OCI-LY1 (cell line): ENCODE measurements at regions not wholly inside any gene's neighbourhood (a gene's known extent, or its start where the extent isn't known, plus 50 kb on each side); places are given as distances from the start of the nearest gene placed in this dataset.

Experiments
- H2AFZ ChIP-seq: fragments of 200-600 bp; sonication (generic), shearing (Covaris generic); 2 replicates; pipeline ENCODE4 v1.6.0; 2014; ENCODE audit warnings: antibody characterized with exemption, mild to moderate bottlenecking, low read length
- H3F3A ChIP-seq: fragments of 200-600 bp; sonication (generic), shearing (Covaris generic); 2 replicates; pipeline ENCODE4 v1.6.0; 2014; ENCODE audit warnings: mild to moderate bottlenecking, antibody characterized with exemption, low read length, moderate library complexity; ENCODE audit not compliant: insufficient read depth
- H3K27ac ChIP-seq: fragments of 200-600 bp; sonication (generic); 2 replicates; pipeline ENCODE4 v1.5.1; 2014; ENCODE audit warnings: low read length, mixed run types, mild to moderate bottlenecking, low read depth; ENCODE audit not compliant: poor library complexity, severe bottlenecking
- H3K27me3 ChIP-seq: fragments of 200-600 bp; sonication (generic); 2 replicates; pipeline ENCODE4 v1.6.0; 2014; ENCODE audit warnings: antibody characterized with exemption, mild to moderate bottlenecking, low read length, moderate library complexity; ENCODE audit not compliant: insufficient read depth
- H3K36me3 ChIP-seq: fragments of 200-600 bp; sonication (generic); 2 replicates; pipeline ENCODE4 v1.6.1; 2014; ENCODE audit warnings: mild to moderate bottlenecking, antibody characterized with exemption, low read length, moderate library complexity, mixed read lengths; ENCODE audit not compliant: insufficient read depth
- H3K4me1 ChIP-seq: fragments of 200-600 bp; sonication (generic); 2 replicates; pipeline ENCODE4 v1.5.1; 2014; ENCODE audit warnings: mild to moderate bottlenecking, low read length, moderate library complexity; ENCODE audit not compliant: insufficient read depth, severe bottlenecking
- H3K4me2 ChIP-seq: fragments of 200-600 bp; sonication (generic), shearing (Covaris generic); 2 replicates; pipeline ENCODE4 v1.6.1; 2014; ENCODE audit warnings: low read length
- H3K4me3 ChIP-seq: fragments of 200-600 bp; sonication (generic); 2 replicates; pipeline ENCODE4 v1.5.1; 2014; ENCODE audit warnings: low read length, low read depth, mild to moderate bottlenecking, mixed read lengths; ENCODE audit not compliant: poor library complexity, severe bottlenecking
- H3K79me2 ChIP-seq: fragments of 200-600 bp; shearing (Covaris generic); 2 replicates; pipeline ENCODE4 v1.6.1; 2016; ENCODE audit warnings: mixed run types, low read length, mixed read lengths; ENCODE audit not compliant: insufficient read depth
- H3K9ac ChIP-seq: fragments of 200-600 bp; sonication (generic), shearing (Covaris generic); 2 replicates; pipeline ENCODE4 v1.6.1; 2014; ENCODE audit warnings: mild to moderate bottlenecking, low read length, mixed read lengths
- H3K9me2 ChIP-seq: fragments of 200-600 bp; sonication (generic), shearing (Covaris generic); 2 replicates; pipeline ENCODE4 v1.6.1; 2014; ENCODE audit warnings: low read depth, mild to moderate bottlenecking, low read length, mixed read lengths
- H3K9me3 ChIP-seq: fragments of 200-600 bp; shearing (Covaris generic); 2 replicates; pipeline ENCODE4 v1.6.1; 2014; ENCODE audit warnings: low read length, mixed read lengths
- H4K20me1 ChIP-seq: fragments of 200-600 bp; sonication (generic), shearing (Covaris generic); 2 replicates; pipeline ENCODE4 v1.6.0; 2016; ENCODE audit warnings: mild to moderate bottlenecking, low read length; ENCODE audit not compliant: insufficient read depth
- CTCF ChIP-seq: fragments of 200-600 bp; sonication (generic), shearing (Covaris generic); IDR thresholded peaks from 2 replicates; pipeline ENCODE4 v1.5.1; 2017; ENCODE audit warnings: mild to moderate bottlenecking, antibody characterized with exemption, low read length, moderate library complexity, mixed read lengths
- EZH2 ChIP-seq: fragments of 200-600 bp; sonication (generic), shearing (Covaris generic); IDR thresholded peaks from 2 replicates; pipeline ENCODE4 v1.8.0; 2017; ENCODE audit warnings: borderline replicate concordance, mixed run types, mild to moderate bottlenecking, antibody characterized with exemption, low read length, moderate library complexity, mixed read lengths

- no peak overlapping the region for H3K9ac ChIP-seq
- TF ChIP-seq EZH2 (no peak), CTCF (no peak)
- H3K9me2 ChIP-seq = no peaks in the 10 kb centered on the region
- H3K4me2 ChIP-seq = no peak overlapping the region
- no peak overlapping the region for H3K27ac ChIP-seq
- no peaks in the 10 kb centered on the region for H4K20me1 ChIP-seq
- no peak overlapping the region for H3K4me3 ChIP-seq
- H2AFZ ChIP-seq = no peak overlapping the region
- no peaks in the 10 kb centered on the region for H3F3A ChIP-seq
- H3K9me3 ChIP-seq = no peaks in the 10 kb centered on the region
- no peaks in the 10 kb centered on the region for H3K36me3 ChIP-seq
- no peaks in the 10 kb centered on the region for H3K79me2 ChIP-seq
- no peaks in the 10 kb centered on the region for H3K4me1 ChIP-seq
- H3K27me3 ChIP-seq = no peaks in the 10 kb centered on the region
These were observed 843.3 kb downstream of the TSN start for GRCh38 chr2:122598784-122599183.

- no peaks in the 10 kb centered on the region for H3F3A ChIP-seq
- H3K27ac ChIP-seq = no peak overlapping the region
- no peak for TF ChIP-seq CTCF
- TF ChIP-seq EZH2 = no peak
- no peaks in the 10 kb centered on the region for H3K36me3 ChIP-seq
- no peaks in the 10 kb centered on the region for H3K9me3 ChIP-seq
- H3K4me1 ChIP-seq = no peaks in the 10 kb centered on the region
- H3K4me2 ChIP-seq = no peak overlapping the region
- H3K9me2 ChIP-seq = no peaks in the 10 kb centered on the region
- no peaks in the 10 kb centered on the region for H3K79me2 ChIP-seq
- no peak overlapping the region for H2AFZ ChIP-seq
- no peak overlapping the region for H3K9ac ChIP-seq
- no peaks in the 10 kb centered on the region for H3K27me3 ChIP-seq
- H3K4me3 ChIP-seq = no peak overlapping the region
- H4K20me1 ChIP-seq = no peaks in the 10 kb centered on the region
These were observed 855.6 kb downstream of the TSN start for GRCh38 chr2:122610948-122611609.

- Histone ChIP-seq H3K9ac (no peak overlapping the region), H3K9me2 (no peaks in the 10 kb centered on the region), H4K20me1 (no peaks in the 10 kb centered on the region), H2AFZ (no peak overlapping the region), H3K79me2 (no peaks in the 10 kb centered on the region), H3F3A (no peaks in the 10 kb centered on the region), H3K36me3 (no peaks in the 10 kb centered on the region), H3K4me3 (no peak overlapping the region), H3K4me1 (no peaks in the 10 kb centered on the region), H3K4me2 (no peak overlapping the region), H3K27me3 (no peaks in the 10 kb centered on the region), H3K27ac (no peak overlapping the region), H3K9me3 (peaks cover 1% of the 10 kb centered on the region; the same call in 1 of the 2 replicates)
- TF ChIP-seq EZH2 (no peak), CTCF (no peak)
These were observed 867.5 kb downstream of the TSN start for GRCh38 chr2:122622934-122623333.
